ENCODE measurements at regions not wholly inside any gene's neighbourhood (a gene's known extent, or its start where the extent isn't known, plus 50 kb on each side); places are given as distances from the start of the nearest gene placed in this dataset.

GRCh38 chr1:110285316-110285715, 53.9 kb upstream of the RBM15 start:
- no peak for TF ChIP-seq CTCF (IDR thresholded peaks at IDR 0.05)
- no peak for TF ChIP-seq EZH2 (IDR thresholded peaks at IDR 0.05; ENCODE audit: borderline replicate concordance, insufficient read depth, low read depth, low read length, poor library complexity, severe bottlenecking)
